GF-D8 (cell line): ENCODE measurements at regions not wholly inside any gene's neighbourhood (a gene's known extent, or its start where the extent isn't known, plus 50 kb on each side); places are given as distances from the start of the nearest gene placed in this dataset.
"Not testable (repeated sequence)": the region's sequence is repeated elsewhere in the genome, so short reads cannot be mapped to it uniquely, and the experiment has no call there.

ENCODE experiments used
- DNase-seq: peaks from one replicate; lab custom pipeline; 2025; lab: John Stamatoyannopoulos, UW

- DNase-seq = no peak
Observed at GRCh38 chr3:153840487-153840886, 280.7 kb upstream of the ARHGEF26 start.

- no peak for DNase-seq
Observed at GRCh38 chr3:153843994-153844393, 277.2 kb upstream of the ARHGEF26 start.

GRCh38 chr3:153845311-153845710, 275.9 kb upstream of the ARHGEF26 start:
- DNase-seq = no peak

- DNase-seq = no peak
Observed at GRCh38 chr3:153848702-153849101, 272.5 kb upstream of the ARHGEF26 start.

- DNase-seq = no peak
Observed at GRCh38 chr3:153852355-153852754, 268.8 kb upstream of the ARHGEF26 start.

GRCh38 chr3:153853163-153853562, 268.0 kb upstream of the ARHGEF26 start:
- no peak for DNase-seq

GRCh38 chr3:153855772-153856171, 265.4 kb upstream of the ARHGEF26 start:
- DNase-seq = no peak

GRCh38 chr3:153856932-153857331, 264.3 kb upstream of the ARHGEF26 start:
- no peak for DNase-seq

- no peak for DNase-seq
Observed at GRCh38 chr3:153864793-153865192, 256.4 kb upstream of the ARHGEF26 start.

GRCh38 chr3:153866901-153867300, 254.3 kb upstream of the ARHGEF26 start:
- DNase-seq = no peak

- not testable (repeated sequence) for DNase-seq
Observed at GRCh38 chr3:153874348-153874747, 246.8 kb upstream of the ARHGEF26 start.

GRCh38 chr3:153880493-153880892, 240.7 kb upstream of the ARHGEF26 start:
- no peak for DNase-seq

GRCh38 chr3:153881201-153881600, 240.0 kb upstream of the ARHGEF26 start:
- no peak for DNase-seq

GRCh38 chr3:153885359-153885758, 235.8 kb upstream of the ARHGEF26 start:
- DNase-seq = no peak

GRCh38 chr3:153889905-153890334, 231.3 kb upstream of the ARHGEF26 start:
- DNase-seq = no peak

- no peak for DNase-seq
Observed at GRCh38 chr3:153892126-153892525, 229.1 kb upstream of the ARHGEF26 start.

- no peak for DNase-seq
Observed at GRCh38 chr3:153894857-153895256, 226.3 kb upstream of the ARHGEF26 start.

- no peak for DNase-seq
Observed at GRCh38 chr3:153896197-153896596, 225.0 kb upstream of the ARHGEF26 start.

- no peak for DNase-seq
Observed at GRCh38 chr3:153897025-153897723, 224.0 kb upstream of the ARHGEF26 start.

GRCh38 chr3:153897842-153898241, 223.3 kb upstream of the ARHGEF26 start:
- DNase-seq = no peak

GRCh38 chr3:153901152-153901551, 220.0 kb upstream of the ARHGEF26 start:
- no peak for DNase-seq

GRCh38 chr3:153901991-153902390, 219.2 kb upstream of the ARHGEF26 start:
- DNase-seq = no peak

GRCh38 chr3:153903430-153903829, 217.8 kb upstream of the ARHGEF26 start:
- DNase-seq = no peak

GRCh38 chr3:153906366-153906765, 214.8 kb upstream of the ARHGEF26 start:
- no peak for DNase-seq
